Fibroblast of skin of right quadriceps (primary cell): ENCODE measurements at regions not wholly inside any gene's neighbourhood (a gene's known extent, or its start where the extent isn't known, plus 50 kb on each side); places are given as distances from the start of the nearest gene placed in this dataset.

ENCODE experiments used
- DNase-seq: peaks from one replicate; pipeline ENCODE4 v3.0.0-alpha.2; 2013

DNA sequence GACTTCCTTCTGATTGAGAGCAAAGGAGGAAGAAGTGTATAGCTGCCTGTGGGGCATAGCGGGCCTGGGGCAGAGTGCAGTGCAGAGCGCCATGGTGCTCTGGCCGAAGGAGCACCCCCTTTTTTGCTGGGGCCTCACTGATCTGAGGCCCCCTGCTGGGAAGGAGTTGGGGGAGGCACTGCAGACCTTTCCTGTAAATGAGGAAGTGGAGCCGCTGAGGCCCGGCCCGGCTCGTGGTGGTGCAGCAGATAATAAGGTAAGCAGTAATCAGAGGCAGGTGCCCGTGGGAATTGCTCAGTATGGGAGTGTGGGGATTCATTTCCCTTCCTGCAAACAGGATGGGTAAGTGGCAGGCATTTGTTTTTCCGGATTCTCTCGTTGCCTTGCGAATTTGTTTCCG, 373.7 kb upstream of the MKI67 start:
- no peak for DNase-seq

DNA sequence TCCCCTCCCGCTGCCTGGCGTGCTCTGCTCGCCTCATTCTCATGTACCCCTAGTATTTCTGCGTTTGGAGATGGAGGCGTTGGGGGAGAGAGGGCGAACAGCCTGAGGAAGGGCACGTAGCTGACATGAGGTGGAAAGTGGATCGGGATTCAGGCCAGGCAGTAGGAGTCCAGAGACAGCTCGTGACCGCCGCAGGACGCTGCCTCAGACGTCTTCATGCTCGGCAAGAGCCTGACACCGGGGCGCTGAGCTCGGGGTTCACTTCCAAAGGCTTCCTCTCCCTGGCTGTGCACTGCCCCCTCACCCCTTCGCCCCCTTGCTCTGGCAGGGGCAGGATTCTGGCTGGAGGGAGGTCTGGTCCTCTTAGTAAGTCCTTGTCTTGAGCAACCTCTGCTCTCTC, 374.4 kb upstream of the MKI67 start:
- DNase-seq = no peak

DNA sequence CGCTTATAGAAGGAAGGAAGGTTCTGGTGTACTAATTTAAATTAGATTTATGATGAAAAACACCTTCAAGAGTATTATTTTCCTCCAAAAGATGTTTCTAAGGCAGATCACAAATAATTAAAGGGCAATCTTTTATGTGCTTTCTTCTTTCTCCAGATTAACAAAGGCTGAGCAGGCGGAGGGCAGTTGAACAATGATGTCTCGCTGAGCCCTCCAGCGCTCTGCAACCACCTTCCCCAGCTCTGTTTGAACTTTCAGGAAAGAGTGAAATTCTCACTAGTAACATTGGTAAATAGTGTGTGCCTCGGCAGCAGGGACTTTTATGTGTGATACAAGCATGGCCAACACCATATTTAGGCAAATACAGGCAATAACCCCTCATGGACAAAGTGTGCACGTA, 379.1 kb upstream of the MKI67 start:
- no peak for DNase-seq

DNA sequence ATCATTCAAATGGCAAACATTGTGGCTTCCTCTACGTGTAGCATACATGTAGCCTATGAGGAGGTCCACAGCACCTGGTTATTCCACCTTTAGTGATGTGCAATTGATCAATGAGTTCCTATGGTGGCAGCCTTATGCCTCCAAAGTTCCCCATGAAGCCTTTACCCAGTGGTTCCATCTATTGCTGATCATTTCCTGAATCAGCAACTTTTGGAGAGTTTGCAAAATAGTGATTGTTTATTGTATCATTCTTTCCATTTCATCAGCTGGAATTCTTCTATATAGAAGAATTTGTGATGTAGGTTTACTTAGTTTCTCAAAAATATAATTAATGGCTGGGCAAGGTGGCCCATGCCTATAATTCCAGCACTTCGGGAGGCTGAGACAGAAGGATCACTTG, 380.2 kb upstream of the MKI67 start:
- DNase-seq = no peak

DNA sequence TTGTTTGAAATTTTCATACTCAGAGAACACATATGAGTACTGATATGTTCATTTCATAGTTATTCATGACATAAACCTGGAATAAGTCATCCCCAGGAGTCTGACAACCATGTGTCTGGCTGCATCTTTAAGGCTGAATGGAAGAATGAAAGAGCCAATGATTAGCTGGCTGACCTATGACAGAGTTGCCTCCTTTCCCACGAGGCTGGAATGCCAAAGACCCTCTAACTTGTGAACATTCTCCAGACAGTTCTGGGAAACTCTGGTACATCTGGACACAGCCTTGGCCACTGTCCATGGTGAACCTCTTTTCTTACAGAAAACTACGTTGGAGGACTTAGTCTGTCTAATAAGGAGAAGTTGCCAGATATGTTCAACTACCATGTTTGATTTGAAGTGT, 380.8 kb upstream of the MKI67 start:
- no peak for DNase-seq

DNA sequence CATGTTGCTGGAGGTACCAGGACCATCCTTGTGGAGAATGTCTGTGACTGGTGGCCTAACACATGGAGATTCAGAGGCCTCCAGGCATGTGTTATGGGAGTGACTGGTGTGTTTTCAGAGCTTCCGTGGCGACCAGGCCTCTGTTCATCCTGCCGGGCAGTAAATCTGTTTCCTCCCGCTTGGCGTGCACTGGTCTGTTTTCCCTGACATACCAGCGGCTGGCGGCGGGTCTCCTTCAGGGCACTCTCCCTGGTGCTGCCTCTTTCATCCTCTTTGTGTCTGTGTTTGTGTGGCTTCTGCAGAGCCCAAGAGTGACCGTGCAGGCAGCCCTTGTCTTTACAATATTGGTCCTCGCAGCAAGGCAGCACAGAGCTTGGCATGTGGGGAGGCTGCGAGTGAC, 385.1 kb upstream of the MKI67 start:
- no peak for DNase-seq

DNA sequence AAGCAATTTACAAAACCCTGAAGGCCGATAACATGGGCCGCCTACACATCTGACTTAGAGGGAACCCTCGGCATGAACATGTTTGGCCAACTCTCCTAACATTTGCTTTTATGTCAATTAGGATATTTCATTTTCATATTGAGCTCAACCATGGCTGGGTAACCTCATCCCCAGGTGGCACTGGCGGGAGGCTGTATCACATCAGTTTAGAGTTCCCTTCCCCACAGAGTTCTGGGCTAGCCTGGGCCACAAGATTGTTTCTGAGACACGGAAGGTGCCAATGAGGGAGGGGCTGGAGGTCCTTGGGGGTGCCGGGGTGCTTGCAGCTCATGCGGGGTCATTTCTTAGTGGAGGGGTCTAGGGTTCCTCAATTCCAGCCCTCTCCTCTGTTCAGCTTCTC, 386.5 kb upstream of the MKI67 start:
- no peak for DNase-seq

DNA sequence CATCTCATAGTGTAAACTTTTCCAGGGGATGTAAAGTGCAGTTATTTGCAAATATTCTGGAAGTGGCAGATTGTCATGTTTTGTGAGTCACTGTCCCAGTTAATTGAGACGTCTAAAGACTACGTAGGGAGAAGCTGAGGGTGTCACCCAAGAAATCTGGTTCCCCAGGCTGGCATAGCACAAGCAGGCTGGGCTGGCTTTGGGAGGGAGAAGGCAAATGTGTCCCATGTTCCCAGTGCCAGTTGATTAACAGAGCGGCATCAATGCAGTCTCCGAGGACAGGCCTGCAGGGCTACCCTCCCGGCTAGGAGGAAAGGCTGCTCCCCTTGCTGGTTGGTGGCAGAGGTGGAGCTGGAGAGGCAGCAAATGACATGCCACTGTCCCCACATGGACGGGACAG, 388.3 kb upstream of the MKI67 start:
- no peak for DNase-seq

DNA sequence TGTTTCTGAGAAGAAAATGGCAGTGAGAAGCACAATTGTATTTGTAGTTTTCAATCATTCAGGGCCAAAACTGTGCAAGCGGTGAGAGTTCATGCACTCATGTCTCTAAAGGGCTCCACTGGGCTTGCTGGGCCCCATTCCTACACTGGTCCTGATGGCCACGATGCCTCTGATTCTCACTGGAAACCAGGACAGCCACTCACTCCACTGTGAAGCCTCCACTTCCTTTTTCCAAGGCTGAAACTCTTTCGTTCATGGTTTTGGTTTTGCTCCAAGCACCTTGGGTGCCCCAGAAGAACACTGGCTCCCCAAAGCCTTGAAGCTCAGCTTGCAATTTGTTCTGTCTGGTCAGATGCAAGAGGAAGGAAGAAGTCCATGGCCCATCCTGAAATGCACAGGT, 390.0 kb upstream of the MKI67 start:
- no peak for DNase-seq

DNA sequence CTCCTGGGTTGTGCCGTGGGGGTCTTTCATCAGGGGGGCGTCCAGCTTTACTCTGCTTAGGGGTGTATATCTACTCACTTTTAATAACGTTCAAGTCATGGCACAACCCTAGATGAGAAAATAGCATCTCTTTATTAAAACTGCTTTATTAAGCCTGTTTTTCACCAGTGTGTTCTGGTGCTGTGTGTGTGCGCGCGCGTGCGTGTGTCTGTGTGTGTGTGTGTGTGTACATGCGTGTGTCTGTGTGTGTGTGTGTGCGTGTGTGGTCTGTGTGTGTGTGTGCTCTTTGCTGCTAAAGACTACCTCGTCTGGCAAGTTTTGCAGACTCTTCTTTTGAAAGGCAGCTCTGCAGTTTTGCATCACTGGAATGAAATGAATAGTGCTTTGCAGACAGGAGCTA, 390.9 kb upstream of the MKI67 start:
- no peak for DNase-seq

DNA sequence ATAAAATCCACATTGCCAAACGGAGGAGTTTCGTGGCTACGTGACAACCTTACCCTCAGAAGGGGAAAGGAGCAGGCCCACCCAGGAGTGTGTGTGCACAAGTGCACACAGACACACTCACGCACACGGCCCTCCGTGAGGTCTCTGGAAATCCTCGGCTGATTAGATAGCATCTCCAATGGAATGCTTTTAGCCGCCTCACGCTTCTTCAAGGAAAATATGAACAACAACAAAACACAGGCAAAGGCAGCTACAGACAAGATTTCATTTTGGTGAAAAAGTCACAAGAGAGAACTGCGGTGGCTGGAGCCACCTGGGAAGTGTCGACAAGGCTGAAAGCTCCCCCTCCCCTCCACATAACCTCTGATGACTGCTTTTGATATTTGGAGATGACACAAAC, 391.8 kb upstream of the MKI67 start:
- DNase-seq = no peak

DNA sequence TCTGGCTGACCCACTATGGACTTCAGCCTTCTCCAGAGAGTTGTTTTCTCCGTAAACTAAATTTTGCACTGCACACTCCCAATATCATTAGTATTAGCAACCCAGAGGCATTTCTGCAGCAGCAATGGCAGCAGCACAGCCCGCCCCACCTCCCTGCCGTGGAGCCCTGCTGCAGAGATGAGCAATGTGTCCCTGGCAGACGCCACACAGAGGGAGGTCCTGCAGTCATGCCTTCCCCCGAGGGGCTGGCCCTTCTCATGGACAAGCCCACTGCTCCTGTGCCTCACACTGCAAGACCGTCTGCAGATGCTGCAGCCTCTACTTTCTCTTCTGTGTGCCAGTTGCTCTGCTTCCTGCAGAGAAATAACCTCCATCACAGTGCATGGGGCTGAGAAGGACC, 393.4 kb upstream of the MKI67 start:
- no peak for DNase-seq

DNA sequence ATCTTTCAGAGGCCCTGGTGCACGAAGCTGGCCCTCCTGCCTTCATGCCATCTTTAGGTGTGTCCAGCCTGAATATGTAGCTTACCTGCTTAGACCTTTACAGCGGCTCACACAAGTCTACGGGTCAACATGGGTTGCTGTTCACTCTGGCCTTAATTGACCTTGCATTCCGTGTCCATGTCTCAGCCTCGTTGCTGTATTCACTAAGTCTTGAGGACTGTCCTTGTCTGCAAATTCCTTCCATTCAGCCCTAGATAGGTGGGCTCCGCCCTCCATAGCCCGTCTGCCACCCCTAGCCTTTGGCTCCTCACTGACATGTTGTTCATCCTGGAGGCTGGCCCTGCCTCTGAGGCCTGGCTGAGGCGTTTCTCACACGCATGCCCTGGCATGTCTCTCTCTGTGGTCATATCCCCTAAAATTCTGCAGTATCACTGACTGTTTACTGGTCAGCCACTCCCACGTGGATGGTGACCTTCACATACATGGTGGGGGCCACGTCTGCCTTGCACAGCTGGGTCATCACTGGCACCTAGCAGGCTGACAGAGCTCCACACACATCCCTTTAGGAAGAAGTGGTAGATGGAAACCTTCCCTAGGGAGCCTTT, 394.1 kb upstream of the MKI67 start:
- no peak for DNase-seq

DNA sequence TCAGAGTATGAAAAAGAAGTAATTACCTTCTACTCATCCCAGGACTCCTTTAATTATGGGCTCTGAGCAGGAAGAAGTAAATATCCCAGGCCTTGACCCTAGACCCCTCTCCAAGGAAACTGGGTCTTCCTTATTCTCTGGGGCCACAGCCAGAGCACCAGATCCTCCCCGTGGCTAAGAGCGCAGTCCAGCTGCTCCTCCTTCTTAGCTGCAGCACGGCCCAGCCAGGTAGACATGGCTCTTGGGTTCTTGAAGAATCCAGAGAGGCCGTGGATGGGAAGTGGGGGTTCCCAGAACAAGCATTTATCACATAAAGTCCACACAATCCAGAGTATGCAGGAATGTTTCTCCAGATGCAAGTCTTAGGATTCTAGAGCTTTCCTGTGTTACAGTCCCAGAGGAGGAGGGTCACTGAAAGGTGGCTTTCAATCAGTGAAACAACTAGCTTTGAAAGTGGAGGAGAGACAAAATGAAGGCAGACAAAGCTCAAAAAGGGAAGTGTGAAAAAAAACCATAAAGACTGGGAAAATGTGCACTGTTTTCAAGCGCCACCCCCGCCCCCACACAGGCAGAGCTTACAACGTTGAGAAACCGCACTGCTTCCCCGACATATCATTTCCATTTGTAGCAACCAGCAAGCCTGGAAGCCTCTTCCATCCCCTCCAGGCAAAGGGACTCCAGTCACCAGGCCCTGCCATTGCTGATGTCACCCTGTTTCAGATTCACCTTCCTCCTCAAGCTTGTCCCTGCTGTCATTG, 396.5 kb upstream of the MKI67 start:
- no peak for DNase-seq

DNA sequence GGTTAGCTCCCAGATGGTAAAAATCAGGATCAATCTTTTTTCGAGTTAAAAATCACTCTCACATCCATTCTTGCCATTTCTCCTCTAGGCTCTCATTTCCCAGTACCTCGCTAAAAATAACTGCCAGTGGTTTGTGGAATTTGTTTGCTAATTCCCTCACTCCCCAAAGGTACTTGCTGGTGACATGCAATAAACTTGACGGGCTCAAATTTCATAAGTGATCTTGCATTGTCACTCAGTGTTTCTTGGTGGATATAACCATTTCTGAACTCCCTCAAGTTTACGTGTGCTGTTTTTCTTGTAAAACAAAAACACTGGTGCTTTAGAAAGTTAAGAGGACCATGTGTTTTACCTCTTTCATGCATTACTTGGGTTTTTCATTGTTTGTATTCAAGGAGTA, 399.2 kb upstream of the MKI67 start:
- no peak for DNase-seq

DNA sequence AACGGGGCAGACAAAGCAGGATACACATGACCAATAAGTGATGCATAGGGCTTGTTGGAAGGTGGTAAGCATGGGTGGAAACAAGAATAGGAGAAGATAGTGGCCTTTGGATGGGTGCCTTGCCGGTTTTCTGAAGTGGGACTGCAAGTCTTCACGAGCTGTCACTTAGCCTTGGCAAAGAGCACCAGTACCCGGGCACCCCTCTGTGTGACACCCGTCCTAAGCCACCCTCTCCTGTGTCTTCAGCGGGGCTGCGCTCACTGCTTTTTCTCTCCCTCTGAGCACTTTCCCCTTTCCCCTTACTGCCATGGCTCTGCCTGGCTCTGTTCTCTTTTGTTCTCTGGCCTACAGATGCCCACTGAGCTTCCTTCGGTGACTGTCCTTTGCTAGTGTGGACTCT, 399.7 kb upstream of the MKI67 start:
- DNase-seq = no peak

DNA sequence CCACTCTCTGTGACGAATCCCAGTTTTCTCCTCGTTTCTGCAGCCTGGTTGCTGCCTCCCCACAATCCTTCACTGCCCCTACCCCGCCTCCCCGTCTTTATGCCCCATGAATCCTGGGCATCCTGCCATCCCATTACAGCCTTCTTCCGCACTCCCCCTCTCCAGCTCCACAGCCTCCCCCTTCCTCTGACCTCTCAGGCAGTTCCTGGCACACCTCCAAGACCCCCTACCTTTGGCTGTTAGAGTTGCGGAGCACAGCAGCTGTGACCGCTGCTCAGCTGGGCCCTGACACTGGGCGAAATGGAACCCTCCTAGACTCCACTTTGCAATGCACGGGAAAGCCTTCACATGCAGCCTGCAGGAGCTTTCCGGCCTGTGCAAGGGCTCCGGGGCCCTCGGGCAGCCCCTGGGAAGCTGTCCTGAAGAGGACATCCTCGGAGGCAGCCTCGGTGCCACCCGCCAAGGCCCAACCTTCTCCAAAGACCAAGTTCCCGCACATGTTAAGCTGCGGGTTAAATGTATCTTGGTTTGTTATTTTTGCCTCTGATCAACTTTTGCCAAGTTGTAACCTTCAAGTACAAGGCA, 400.7 kb upstream of the MKI67 start:
- no peak for DNase-seq

DNA sequence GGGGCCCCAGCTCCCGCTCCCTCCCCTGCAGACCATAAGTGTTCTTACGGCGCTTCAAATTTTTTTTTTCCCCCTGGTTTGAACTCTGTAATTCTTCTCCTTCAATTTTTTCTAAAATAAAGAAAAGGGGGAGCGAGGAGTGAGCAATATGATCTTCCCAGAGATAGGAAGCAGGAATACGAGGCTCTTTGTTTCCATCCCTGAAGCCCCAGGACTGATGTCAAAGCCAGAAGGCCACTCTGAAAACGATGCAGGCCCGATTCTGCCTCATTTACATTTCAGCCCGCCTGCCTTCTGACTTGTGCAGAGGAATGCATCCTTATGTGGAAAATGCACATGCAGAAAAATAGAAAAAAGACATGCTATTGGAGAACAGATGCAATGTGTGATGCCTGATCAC, 401.5 kb upstream of the MKI67 start:
- no peak for DNase-seq

DNA sequence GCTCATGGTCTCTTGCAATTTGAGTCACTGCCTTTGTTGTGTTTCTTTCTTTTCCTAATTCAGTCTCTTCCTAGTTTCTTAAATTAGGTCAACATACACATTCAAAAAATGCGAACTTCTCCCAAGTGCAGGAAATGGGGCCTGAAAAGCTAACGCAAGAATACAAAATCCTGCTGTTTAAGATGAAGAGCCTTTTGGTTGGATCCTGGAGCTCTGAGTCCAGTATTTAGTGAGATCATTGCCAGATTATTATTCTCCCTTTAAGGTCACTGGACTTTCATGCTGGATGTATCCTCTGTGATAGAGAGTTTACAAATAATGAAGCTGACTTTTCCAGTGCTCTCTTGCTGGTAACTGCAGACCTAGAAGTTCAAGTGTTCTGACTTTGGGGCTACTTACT, 401.9 kb upstream of the MKI67 start:
- DNase-seq = no peak

DNA sequence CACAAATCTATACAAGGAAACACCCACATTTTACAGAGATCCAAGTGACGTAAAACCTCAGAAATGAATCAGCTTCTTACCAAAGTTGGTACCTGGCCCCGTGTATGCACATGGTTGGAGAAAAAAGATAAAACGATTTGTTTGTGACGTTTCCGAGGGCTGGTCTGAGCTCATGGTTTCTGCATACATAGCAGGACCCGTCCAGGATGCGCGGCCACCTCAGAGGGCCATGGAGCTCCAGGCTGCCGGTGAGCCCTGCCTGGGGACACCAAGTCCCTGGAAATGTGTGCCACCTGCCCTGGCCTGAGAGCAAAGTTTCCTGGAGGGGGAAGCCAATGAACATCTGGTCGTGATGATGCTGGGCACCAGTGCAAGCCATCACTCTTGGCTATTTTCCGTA, 402.6 kb upstream of the MKI67 start:
- DNase-seq = no peak

DNA sequence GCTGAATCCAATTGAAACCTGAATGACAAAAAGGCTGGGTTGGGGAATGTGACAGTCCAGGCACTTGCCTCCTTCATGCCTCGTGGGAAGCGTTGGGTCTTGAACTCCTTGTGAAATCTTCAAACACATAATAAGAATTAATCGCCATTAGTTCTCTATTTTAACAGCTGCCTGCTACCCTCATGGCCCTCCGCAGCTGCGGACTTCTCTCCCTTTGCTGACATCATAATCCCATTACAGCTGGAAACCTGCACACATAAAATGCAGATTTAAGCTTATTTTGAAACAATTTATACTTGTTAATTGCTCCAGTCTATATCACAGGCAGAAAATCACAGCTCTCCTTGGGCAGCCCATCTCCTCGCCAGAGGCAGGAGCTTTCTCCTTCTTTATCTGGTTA, 403.0 kb upstream of the MKI67 start:
- DNase-seq = no peak

DNA sequence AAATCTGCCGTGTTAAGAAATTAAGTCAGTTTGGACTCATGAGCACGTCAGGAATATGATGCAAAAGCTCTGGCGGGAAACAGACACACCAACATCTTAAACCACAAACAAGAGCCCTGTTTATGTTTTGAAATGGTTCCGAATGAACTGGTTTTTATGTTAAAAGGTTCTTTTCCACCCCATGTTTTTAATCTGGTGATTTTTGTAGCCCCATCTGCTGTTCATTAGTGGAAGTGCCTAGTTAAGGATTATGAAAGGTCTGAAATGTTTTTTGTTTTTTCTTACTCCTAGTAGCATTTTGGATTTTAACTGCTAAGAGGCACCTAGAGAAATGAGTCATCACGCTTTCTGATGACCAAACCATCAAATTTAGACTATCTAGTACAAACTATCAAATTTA, 404.1 kb upstream of the MKI67 start:
- DNase-seq = no peak

DNA sequence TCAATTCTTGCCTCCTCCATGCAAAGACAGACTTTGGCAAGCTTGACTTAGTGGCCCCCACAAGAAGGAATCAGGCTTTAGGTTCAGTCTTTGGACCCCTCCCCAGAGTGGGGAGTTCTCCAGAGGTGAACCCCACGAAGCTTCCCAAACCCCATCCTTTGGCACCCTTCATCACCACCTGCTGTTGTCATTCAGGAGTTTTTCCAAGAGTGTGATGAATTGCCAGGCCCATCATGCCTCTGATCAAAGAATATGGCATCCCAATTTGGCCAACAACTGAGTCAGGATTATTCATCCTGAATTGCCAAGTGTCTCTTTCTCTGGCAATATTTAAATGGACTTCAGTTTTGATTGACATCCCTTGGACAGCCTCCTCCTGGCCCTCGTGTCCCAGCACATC, 404.7 kb upstream of the MKI67 start:
- no peak for DNase-seq

DNA sequence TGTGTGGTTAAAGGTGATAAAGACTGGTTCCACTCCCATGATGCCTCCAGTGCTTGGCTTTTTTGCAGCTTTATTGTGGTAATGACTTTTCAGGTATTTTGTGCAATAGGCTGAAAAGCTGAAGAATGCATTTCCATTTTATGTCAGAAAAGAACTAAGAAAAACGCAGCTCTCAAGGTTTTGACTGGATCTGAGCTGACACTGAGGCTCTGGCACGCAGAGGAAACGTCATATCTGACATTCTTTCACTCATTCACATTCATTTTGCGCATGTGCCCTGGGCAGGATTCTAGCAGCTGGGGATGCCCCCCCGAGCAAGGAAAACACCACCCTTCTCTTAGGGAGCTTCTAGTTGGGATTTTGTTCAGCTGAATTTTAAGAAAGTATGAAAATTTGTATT, 408.5 kb upstream of the MKI67 start:
- DNase-seq = no peak

DNA sequence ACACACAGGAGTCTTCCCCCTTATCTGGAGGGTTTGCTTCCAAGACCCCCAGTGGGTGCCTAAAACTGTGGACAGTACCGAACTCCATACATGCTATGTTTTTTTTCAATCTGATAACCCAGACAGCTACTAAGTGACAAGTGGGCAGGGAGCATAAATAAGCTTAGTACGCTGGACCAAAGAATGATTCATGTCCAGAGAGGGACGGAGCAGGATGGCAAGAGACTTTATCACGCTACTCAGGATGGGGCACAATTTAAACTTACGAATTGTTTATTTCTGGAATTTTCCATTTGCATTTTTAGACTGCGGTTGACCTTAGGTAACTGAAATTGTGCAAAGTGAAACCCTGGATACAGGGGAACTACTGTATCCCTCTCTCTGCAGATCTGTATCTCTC, 410.0 kb upstream of the MKI67 start:
- no peak for DNase-seq
